ENCODE measurements at regions not wholly inside any gene's neighbourhood (a gene's known extent, or its start where the extent isn't known, plus 50 kb on each side); places are given as distances from the start of the nearest gene placed in this dataset.

GRCh38 chr6:40809627-40810026, 222.5 kb upstream of the LRFN2 start (continued):
- TF ChIP-seq NR2C2 (CRISPR knock-in tag; IDR thresholded peaks at IDR 0.05) (no peak), NR2C2 (tag; IDR thresholded peaks at IDR 0.05) (no peak), TCF3 (CRISPR knock-in tag; IDR thresholded peaks at IDR 0.05) (no peak), JUND (IDR thresholded peaks at IDR 0.05; ENCODE audit: borderline replicate concordance, low read depth, low read length) (no peak), JUND (tag; IDR thresholded peaks at IDR 0.05; ENCODE audit: borderline replicate concordance, low read depth, low read length) (no peak), ZNF512 (tag; IDR thresholded peaks at IDR 0.05) (no peak), CBX3 (IDR thresholded peaks at IDR 0.05; ENCODE audit: borderline replicate concordance in 1 of 2, low read length in 2 of 2) (no peak), AFF1 (IDR thresholded peaks at IDR 0.05; ENCODE audit: low read depth in 1 of 2, partially characterized antibody in 2 of 2) (no peak), BHLHE40 (IDR thresholded peaks at IDR 0.05; ENCODE audit: low read length) (no peak), RERE (CRISPR knock-in tag; IDR thresholded peaks at IDR 0.05; ENCODE audit: borderline replicate concordance) (no peak), NELFE (IDR thresholded peaks at IDR 0.05; ENCODE audit: insufficient read depth, insufficient read length) (no peak), ZNF740 (CRISPR knock-in tag; IDR thresholded peaks at IDR 0.05) (no peak), ZNF740 (tag; IDR thresholded peaks at IDR 0.05) (no peak), FOXA1 (IDR thresholded peaks at IDR 0.05; ENCODE audit: borderline replicate concordance) (no peak), MLX (CRISPR knock-in tag; conservative IDR thresholded peaks at IDR 0.05) (no peak)
